ENCODE measurements at regions not wholly inside any gene's neighbourhood (a gene's known extent, or its start where the extent isn't known, plus 50 kb on each side); places are given as distances from the start of the nearest gene placed in this dataset.

GRCh38 chr21:21915816-21916215 lies 917.6 kb downstream of the NCAM2 start:
- no peak for TF ChIP-seq FOXP2 (optimal IDR thresholded peaks at IDR 0.05; ENCODE audit: borderline replicate concordance, extremely low read depth, extremely low read length, insufficient read depth)
- TF ChIP-seq TAF1 (IDR thresholded peaks at IDR 0.05; ENCODE audit: borderline replicate concordance, insufficient read depth, low read length), result no peak
- no peak for TF ChIP-seq SIN3A (IDR thresholded peaks at IDR 0.05; ENCODE audit: borderline replicate concordance, insufficient read depth, low read length)
- TF ChIP-seq, protein P1, sequence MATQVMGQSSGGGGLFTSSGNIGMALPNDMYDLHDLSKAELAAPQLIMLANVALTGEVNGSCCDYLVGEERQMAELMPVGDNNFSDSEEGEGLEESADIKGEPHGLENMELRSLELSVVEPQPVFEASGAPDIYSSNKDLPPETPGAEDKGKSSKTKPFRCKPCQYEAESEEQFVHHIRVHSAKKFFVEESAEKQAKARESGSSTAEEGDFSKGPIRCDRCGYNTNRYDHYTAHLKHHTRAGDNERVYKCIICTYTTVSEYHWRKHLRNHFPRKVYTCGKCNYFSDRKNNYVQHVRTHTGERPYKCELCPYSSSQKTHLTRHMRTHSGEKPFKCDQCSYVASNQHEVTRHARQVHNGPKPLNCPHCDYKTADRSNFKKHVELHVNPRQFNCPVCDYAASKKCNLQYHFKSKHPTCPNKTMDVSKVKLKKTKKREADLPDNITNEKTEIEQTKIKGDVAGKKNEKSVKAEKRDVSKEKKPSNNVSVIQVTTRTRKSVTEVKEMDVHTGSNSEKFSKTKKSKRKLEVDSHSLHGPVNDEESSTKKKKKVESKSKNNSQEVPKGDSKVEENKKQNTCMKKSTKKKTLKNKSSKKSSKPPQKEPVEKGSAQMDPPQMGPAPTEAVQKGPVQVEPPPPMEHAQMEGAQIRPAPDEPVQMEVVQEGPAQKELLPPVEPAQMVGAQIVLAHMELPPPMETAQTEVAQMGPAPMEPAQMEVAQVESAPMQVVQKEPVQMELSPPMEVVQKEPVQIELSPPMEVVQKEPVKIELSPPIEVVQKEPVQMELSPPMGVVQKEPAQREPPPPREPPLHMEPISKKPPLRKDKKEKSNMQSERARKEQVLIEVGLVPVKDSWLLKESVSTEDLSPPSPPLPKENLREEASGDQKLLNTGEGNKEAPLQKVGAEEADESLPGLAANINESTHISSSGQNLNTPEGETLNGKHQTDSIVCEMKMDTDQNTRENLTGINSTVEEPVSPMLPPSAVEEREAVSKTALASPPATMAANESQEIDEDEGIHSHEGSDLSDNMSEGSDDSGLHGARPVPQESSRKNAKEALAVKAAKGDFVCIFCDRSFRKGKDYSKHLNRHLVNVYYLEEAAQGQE (IDR thresholded peaks at IDR 0.05; ENCODE audit: insufficient read depth in 1 of 2, low read depth in 2 of 2, low read length in 2 of 2), result no peak
- no peak for TF ChIP-seq POLR2AphosphoS5 (IDR thresholded peaks at IDR 0.05; ENCODE audit: low read depth, low read length)

DNA sequence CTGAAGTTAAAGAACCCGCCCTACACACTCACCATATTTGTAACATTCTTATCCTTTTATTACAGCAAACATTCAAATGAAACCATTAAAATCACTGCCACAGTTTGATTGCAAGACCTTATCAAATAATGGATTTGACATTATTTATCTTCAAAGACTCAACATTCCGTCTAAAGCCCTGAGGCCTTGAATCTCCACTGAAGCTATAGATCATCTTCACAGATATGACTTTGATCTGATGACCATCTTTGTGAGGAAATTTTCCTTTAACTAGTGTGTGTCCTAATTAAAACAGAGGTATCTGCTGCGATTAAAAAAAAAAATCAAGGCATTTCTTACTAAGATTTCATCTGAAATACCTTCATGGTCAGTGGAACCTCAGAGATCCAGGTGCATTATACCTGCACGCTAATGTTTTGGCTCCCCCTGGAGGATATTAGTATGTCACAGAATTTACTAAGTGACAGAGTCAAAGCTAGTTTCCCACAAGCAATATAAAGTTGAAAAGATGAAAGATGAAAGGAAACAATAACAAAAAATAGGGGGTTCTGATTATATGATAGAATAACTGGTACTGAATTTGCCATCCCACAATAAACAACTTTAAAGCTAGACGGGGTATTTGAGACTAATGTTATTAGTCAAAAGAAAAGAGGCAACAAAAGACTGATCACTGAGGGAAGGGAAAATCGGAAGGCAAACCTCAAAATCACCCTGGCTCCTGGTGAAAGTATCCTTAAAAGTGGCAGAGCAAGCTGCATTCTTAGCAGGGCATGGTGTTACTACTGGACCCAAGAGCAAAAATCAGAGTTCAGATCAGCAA lies 923.4 kb downstream of the NCAM2 start:
- no peak for TF ChIP-seq TAF1 (IDR thresholded peaks at IDR 0.05; ENCODE audit: borderline replicate concordance, insufficient read depth, low read length)
- TF ChIP-seq, protein P1 (IDR thresholded peaks at IDR 0.05; ENCODE audit: insufficient read depth in 1 of 2, low read depth in 2 of 2, low read length in 2 of 2), result no peak
- TF ChIP-seq POLR2AphosphoS5 (IDR thresholded peaks at IDR 0.05; ENCODE audit: low read depth, low read length), result no peak
- TF ChIP-seq FOXP2 (optimal IDR thresholded peaks at IDR 0.05; ENCODE audit: borderline replicate concordance, extremely low read depth, extremely low read length, insufficient read depth), result no peak
- no peak for TF ChIP-seq SIN3A (IDR thresholded peaks at IDR 0.05; ENCODE audit: borderline replicate concordance, insufficient read depth, low read length)

DNA sequence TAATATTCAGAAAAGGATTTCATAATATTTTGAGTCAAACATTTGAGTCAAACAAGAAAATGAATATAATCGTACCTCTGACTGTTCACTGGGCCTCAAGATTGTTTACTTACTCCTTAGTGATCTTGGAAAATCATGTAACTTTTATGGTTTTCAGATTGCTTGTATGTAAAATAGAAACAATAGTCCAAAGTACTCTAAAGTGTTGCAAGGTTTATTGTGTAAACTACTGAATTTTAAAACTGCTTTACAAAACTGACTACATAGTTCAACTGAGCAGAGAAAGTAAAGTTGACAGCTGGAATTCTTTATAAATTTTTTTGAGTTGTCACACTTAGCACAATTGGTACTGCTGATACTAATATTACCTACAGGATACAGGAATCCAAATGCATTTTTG lies 931.0 kb downstream of the NCAM2 start:
- TF ChIP-seq POLR2AphosphoS5 (IDR thresholded peaks at IDR 0.05; ENCODE audit: low read depth, low read length), result no peak
- no peak for TF ChIP-seq FOXP2 (optimal IDR thresholded peaks at IDR 0.05; ENCODE audit: borderline replicate concordance, extremely low read depth, extremely low read length, insufficient read depth)
- TF ChIP-seq TAF1 (IDR thresholded peaks at IDR 0.05; ENCODE audit: borderline replicate concordance, insufficient read depth, low read length), result no peak
- TF ChIP-seq, protein P1 (IDR thresholded peaks at IDR 0.05; ENCODE audit: insufficient read depth in 1 of 2, low read depth in 2 of 2, low read length in 2 of 2), result no peak
- TF ChIP-seq SIN3A (IDR thresholded peaks at IDR 0.05; ENCODE audit: borderline replicate concordance, insufficient read depth, low read length), result no peak

- TF ChIP-seq, protein P1 (IDR thresholded peaks at IDR 0.05; ENCODE audit: insufficient read depth in 1 of 2, low read depth in 2 of 2, low read length in 2 of 2), result no peak
- TF ChIP-seq FOXP2 (optimal IDR thresholded peaks at IDR 0.05; ENCODE audit: borderline replicate concordance, extremely low read depth, extremely low read length, insufficient read depth) (no peak), POLR2AphosphoS5 (IDR thresholded peaks at IDR 0.05; ENCODE audit: low read depth, low read length) (no peak)
Measured at GRCh38 chr21:21929789-21930188, 931.6 kb downstream of the NCAM2 start.
